ENCODE measurements at regions not wholly inside any gene's neighbourhood (a gene's known extent, or its start where the extent isn't known, plus 50 kb on each side); places are given as distances from the start of the nearest gene placed in this dataset.

DNA sequence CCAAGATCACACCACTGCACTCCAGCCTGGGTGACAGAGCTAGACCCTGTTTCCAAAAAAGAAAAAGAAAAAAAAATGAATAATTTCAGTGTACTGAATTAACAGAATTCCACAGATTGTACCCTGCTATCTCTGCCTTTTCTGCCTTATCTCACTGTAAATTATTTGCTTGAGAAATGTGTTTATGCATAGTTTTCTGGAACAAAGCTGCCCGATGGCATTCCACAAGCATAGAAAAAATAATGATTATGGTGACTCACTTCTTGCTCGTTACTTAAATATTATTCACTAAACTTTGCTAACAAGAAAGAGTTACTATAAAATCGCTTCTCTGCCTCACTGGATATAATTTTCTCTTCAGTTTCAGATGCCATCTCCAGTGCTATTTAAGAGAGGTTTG, 88.7 kb upstream of the FAM169A start:
- DNase-seq (ENCODE audit: low spot score), result no peak

DNA sequence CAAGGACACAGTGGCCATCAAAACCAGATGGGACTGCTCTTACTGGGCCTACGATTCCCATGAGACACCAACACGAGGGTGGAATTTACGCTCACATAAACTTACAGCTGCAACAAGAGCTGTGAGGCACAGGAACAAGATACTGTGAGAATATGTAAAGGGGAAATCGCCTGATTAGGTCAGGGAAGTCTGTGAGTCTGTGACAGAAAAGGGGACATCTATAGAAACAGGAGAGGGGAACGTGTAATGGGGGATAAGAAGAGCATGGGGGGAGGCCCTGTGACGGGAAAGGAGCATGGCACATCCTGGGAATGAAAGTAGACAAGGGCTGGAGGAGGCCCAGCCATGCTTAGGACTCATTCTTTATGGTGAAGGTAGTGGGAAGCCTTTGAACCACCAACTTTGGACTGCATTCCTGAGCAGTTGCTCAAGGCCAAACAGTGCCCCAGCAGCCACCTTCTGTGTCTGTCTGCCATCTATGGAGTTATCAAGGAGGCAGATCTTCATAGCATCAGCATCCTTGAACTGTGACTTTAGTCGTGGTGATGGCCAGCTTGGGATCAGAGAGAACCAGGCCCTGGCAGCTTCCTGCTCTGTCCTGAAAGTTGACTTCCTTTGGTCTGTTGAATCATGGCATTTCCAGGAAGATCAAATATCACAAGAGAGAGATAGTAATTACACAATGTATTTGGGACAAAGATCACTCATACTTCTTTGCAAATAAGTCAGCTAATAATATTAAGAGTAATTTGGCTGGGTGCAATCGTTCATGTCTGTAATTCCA, 87.9 kb upstream of the FAM169A start:
- DNase-seq (ENCODE audit: low spot score), result peak; percentile 26

DNA sequence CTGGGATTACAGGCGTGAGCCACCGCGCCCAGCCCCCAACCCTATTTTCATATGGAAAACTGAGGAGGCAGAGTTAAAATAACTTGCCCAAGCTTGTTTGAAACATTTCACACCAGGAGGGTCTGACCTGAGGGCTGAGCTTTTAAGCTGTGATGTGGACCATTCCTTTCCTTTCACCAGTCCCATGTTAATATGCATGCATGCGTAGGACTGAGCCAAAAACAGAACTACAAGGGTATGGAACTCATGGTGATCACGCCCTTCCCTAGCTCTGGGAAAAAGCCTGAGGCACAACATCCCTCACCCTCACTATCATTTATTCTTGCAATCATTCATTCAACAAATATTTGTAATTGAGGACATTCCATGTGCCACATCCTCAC, 87.4 kb upstream of the FAM169A start:
- DNase-seq (ENCODE audit: low spot score), result no peak

DNA sequence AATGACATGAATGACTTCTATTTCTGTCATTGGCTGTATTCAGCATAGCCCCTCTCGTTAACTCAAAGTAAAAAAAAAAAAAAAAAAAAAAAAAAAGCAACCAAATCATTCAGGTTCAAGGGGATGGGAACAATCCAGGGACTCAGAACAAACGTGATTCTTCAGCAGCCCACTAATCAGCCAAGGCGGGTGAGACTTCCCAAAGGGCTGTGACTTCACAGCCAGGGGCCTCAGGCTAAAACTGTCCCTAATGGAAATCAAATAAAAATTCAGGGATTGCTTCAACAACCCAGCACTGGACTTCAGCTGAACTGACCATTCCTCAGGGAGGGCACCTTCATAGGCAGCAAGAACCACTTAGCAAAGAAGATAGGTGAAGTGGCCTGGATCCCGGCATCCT, 86.2 kb upstream of the FAM169A start:
- no peak for DNase-seq (ENCODE audit: low spot score)

DNA sequence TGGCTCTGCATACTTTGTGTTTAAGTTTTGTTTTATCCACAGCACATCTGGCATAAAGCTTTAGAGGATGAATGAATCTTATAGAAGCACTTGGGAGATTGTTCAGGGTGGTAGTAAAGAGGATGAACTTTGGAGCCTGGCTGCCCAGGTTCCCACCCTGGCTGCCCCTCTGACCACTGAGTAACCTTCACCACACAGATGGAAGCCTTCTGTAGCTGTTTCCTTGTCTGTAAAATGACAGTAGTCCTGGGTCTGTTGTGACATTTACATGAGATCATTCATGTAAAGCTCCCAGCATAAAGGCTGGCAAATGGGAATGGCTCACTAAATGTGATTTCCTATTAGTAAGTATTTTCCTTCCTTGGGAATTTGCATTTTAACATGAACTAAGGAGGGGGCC, 85.7 kb upstream of the FAM169A start:
- no peak for DNase-seq (ENCODE audit: low spot score)

DNA sequence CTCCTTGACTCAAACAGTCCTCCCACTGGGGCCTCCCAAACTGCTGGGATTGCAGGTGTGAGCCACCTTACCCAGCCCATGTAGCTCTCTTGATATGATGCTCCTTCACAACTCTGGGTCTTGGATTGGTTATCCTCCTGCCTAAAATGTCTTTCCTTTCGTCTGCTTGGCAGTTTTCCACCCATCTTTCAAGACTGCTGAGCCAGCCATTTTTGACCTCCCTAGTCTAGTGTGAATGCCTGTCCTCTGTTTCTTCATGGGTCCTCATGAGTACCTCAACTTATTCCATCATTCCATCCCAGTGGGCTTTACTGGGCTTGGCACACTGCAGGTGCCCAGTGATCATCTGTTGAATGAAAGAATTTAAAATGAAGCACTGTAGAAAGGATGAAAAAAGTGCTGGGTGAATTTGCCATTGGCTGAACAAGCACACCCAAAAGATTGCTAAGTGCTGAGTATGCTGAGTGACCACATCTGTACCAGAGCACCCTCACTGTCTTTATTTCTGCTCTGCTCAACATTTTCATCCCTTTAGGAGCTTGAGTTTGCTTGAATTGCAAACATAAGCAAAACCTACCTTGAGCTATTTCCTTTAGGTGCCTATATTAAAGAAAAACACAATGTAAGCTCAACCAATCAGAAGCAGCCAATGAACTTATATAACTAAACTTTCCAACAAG, 84.8 kb upstream of the FAM169A start:
- DNase-seq (ENCODE audit: low spot score), result no peak

DNA sequence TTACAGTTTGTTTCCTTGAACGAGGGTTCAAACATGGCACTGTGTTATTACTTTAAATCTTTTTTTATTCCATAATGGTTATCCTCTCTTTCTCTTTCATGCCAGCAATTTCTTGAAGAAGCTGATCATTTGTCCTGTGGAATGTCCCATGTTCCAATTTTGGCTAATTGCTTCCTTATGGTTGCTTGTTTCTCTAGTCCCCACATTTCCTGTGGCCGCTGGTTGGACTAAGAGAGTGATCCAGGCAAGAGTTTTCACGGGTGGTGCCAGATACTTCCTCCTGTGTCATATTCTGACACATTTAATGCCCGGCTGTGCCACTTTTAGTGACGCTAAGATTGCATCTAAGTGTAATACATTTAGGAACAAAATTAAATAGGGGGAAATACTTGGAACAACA, 83.8 kb upstream of the FAM169A start:
- no peak for DNase-seq (ENCODE audit: low spot score)

DNA sequence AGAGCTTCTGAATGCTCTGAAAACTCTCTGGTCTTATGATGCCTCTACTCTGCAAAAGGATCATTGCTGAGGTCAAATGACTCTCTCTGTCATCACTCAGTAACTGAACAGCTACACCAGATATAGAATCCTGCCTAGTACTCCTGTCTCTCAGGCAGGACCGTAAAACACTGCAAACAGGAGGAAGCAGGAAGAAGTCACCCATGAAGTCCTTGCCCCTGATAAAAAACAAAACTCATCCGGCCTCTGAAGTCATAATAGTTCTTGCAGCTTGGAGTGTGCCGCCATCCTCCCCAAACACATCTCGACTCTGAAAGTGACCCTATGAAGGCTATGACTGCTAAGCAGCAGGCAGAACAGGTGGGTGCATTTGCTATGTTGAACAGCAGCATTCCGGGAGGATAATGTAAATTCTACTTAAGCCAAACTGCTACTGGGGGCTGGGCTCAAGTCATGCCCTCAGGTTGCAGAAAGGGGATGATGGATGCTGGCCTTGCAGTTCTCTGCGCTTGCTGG, 81.9 kb upstream of the FAM169A start:
- no peak for DNase-seq (ENCODE audit: low spot score)

DNA sequence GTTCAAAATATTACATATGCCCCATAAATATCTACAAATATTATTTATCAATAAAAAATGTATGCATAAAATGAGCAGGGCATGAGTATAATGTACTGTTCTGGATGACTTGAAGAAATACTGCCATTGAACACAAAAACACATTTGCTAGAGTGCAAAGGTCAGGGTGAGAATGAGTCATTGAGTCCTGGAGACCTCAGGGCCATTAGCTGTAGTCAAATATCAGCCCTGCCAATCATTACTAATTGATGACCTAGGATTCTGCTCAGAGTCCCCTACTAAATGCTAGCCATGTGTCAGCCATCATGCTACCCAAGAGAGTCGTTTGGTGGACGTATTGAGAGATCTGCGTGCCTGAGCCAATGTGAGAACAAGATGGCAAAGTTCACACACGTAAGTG, 80.3 kb upstream of the FAM169A start:
- no peak for DNase-seq (ENCODE audit: low spot score)

DNA sequence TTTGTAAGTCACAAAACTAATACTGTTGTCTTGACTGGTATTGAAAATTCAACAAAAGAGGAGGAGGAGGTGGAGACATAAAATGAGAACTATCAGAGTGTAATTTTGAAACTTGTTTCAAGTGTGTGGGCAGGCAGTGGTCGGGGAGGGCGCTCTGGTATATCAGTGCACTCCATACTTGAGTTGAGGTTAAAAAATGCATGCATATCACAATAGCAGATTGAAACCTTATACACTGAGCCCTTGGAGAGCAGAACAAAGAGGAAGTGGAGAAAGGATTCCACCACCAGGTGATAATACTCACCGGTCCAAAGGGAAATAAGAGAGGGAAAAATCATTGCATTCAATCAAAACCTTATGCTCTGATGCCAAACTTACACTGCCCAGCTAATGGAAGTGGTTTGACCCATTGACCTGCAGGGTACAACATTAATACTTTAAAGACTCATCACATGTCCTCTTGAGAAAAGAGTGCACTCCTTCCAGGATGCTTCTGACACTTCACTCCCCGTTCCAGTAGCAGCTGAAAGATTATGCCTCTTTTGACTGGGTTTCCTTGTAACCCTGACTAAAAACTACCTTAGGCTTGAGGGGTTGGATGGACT, 79.5 kb upstream of the FAM169A start:
- DNase-seq (ENCODE audit: low spot score), result no peak

DNA sequence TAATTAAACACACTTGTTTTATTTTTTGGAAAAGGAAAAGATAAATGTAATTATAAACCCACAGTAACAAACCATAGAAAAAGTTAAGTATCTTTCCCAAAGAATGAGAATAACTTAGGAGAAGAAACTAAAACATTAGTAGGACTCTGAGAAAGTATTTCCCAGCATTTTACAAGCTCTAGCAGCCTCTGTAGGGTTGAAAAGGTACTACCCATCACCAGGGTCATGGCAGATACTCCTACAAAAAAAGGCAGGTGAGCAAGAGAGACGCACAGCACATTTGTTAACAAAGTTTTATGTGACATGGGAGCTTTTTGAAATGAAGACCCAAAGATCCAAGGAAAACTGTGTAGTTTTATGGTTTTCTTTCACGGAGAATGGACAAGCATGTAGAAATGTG, 77.7 kb upstream of the FAM169A start:
- DNase-seq (ENCODE audit: low spot score), result no peak

DNA sequence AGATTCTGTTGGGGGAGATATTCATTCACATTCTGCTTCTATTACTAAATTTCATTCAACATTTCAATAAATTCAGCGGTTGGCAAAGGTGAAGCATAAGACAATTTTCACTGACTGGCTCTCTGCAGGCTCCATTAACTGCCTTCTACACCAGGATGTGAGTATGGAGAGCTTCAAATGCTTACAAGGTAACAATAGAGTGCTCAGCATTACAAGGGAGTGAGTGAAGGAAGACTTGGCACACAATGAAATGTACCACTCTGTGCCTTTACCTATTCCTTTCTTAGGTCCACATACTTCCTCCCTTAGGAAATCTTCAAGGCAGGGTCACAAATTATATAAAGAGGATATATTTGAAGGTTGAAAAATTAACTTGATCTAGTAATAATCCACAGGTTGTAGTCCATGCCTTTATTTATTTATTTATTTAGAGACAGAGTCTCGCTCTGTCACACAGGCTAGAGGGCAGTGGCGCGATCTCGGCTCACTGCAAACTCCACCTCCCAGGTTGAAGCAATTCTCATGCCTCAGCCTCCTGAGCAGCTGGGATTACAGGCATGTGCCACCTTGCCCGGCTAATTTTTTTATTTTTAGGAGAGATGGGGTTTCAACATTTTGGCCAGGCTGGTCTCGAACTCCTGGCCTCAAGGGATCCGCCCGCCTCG, 76.6 kb upstream of the FAM169A start:
- DNase-seq (ENCODE audit: low spot score), result no peak

DNA sequence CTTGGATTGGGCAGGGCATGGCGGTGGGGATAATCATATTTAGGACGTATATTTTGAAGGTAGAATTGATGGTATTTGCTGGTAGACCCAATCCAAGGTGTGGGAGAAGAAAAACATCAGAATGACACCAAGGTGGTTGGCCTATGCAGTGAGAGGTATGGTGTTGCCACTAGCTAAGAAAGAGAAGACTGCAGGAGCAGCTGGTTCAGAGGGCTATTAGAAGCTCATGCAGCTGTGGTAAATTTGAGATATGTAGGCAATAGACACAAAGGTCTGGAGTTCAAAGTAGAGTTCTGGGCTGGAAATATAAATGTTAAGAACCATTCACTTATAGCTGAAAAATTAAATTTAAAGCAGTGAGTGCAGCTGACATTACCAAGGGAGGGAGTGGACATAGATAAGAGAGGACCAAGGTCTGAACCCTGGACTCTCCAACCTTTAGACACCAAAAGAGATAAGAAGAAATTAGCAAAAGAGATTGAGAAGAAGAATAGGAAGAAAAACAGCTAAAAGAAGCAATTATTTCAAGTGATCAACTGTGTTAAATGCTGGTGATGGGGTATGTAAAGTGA, 74.7 kb upstream of the FAM169A start:
- DNase-seq (ENCODE audit: low spot score), result no peak

DNA sequence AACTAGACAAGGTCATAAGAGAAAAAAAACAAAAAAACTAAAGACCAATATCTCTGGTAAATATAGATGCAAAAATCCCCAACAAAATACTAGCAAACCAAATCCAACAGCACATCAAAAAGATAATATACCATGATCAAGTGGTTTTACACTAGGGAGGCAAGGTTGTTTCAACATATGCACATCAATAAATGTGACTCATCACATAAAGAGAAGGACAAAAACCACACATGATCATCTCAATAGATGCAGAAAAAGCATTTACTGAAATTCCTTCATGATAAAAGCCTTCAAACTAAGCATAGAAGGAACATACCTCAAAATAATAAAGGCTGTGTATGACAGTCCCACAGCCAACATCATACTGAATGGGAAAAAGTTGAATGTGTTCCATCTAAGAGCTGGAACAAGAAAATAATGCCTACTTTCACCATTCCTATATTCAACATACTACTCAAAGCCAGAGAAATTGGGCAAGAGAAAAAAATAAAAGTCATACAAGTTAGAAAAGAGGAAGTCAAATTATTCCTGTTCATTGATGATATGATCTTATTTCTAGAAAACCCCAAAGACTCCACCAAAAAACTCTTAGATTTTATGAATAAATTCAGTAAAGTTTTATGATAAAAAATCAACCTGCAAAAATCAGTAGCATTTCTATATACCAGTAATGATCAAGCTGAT, 72.2 kb upstream of the FAM169A start:
- no peak for DNase-seq (ENCODE audit: low spot score)

DNA sequence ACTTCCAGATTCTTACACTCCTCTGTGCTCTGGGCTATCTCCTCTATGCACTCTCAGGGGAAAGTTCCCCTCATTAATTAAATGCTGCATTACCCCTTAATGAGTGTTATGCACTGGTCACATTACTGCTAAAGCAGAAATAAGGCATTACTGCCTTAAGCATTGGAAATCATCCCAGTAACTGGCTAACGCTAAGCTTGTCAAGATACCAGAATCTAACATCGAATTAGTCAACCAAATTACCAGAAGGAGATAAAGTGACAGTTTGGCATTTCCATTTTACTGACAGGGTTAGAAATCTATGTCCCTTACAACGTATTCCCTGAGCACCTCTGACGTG, 69.5 kb upstream of the FAM169A start:
- DNase-seq (ENCODE audit: low spot score), result no peak

DNA sequence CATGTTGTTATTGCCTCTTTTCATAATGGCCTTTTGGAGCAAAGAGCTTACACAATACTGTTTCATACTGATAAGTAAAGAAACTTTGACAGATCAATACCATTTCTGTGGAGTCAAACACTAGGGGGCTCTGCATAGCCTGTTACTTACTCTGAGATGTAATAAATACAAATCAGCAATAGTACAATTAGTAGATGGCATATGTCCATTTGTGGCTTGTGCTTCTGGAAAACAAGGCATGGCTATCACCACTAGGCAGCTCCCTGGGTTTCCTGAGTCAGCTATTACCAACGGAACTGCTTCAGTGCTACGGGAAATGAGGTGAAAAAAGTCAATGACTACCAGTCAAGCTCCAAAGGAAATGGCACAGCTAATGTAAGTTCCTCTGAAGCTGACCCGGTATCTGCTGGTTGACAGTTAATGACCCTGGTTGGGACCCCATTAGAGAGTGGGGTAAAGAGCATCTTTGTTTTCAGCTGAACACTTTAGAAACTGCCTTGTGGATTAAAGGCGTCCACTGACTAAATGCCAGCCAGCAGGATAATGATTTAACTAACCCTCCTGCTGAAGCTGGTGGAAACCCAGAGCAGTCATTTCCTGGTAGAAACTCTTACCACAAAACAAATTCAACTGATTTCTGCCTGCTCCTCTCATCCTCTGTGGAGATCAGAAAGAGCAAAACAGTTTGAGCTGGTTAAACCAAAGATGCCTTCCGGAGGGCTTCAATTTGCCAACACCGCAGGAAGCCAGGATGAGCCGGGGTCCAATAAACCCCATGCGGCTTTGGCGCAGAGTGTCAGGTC, 69.0 kb upstream of the FAM169A start:
- DNase-seq (ENCODE audit: low spot score), result peak; percentile 17

DNA sequence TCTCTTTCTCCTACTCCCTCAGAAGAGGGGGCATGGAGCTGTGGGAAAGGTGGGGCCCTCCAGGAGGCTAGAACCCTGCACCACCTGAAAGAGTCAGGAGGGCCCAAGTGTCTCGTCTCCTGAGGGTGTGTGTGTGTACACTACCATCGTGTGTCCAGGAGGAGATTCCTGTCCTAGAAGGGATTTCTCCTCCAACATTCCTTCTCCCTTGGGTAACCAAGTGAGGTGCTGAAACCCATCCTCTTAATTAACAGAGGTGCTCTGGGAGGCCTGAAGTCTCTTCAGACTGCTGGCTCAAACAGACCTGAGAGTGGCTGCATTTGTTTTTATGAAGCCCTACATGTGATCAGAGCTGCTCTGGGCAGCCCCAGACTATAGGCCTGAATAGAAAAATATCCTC, 61.1 kb upstream of the FAM169A start:
- no peak for DNase-seq (ENCODE audit: low spot score)

DNA sequence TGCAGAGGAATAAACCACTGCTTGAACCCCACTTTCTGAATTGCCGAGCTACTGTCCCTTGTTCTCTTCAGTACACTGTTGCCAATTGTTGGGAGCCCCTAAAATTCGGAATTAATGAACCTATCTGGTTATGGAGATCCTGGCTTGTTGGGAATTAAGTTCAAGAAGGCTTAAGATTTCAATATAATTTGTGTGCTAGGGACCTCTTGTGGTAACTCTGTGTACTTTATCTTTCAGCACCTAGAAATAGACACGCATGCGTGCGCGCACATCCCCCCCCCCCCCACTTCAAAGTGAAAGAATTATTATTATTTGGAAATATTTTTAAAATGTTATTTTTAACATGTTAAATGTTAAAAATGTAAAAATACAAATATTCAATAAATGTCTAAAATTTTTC, 53.3 kb upstream of the FAM169A start:
- DNase-seq (ENCODE audit: low spot score), result peak; percentile 64

DNA sequence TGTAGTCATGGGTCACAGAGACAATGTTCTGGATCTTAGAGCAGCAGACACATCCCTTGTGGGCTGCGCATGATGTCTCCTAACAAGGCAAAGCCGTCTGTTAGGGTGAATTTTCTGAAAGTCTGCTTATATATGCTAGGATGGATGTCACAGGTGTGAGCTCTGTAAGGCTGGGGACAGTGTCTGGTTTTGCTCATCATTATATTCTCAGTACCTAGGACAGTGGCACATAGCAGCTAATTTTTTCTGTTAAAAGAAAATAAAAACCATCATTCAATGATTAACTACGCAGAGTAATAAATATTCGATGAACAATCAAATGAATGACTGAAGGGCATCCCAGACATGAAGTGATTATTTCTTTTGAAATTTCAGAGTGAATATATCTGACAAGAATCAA, 52.9 kb upstream of the FAM169A start:
- DNase-seq (ENCODE audit: low spot score), result no peak

DNA sequence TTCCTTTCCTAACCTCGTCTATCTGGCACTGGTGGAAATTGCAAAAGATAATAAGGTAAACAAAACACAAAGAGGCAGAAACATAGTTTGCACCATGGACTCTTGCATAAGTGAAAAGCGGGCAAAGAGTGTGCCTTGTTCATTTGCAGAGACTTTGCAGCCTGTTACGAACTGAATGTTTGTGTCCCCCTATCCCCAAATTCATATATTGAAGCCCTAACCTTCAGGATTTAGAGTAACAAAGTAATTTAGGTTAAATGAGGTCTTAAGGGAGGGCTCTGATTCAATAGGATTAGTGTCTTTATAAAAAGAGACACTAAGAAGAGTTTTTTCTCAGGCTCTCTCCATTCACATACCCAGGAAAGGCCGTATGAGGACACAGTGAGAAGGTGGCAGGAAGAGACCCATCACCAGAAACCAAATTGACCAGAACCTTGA, 52.1 kb upstream of the FAM169A start:
- DNase-seq (ENCODE audit: low spot score), result no peak

Measured in NAMALWA (cell line).